ENCODE measurements at regions not wholly inside any gene's neighbourhood (a gene's known extent, or its start where the extent isn't known, plus 50 kb on each side); places are given as distances from the start of the nearest gene placed in this dataset.

- no peak for TF ChIP-seq CTCF (IDR thresholded peaks at IDR 0.05; ENCODE audit: low read length)
- no peak for TF ChIP-seq EZH2phosphoT487 (IDR thresholded peaks at IDR 0.05; ENCODE audit: low read length)
- no peak for TF ChIP-seq EZH2 (optimal IDR thresholded peaks at IDR 0.05; ENCODE audit: low read depth, low read length)
- Histone ChIP-seq H3K36me3 (replicated peaks; ENCODE audit: insufficient read depth, low read length) (no peaks in the 10 kb centered on the region), H3K9me2 (replicated peaks; ENCODE audit: insufficient read depth, low read length) (no peaks in the 10 kb centered on the region), H2AFZ (ENCODE audit: low read length) (no peak overlapping the region), H4K20me1 (ENCODE audit: insufficient read depth, low read length) (no peaks in the 10 kb centered on the region), H3K9me3 (replicated peaks; ENCODE audit: insufficient read depth, low read length) (no peaks in the 10 kb centered on the region), H3F3A (ENCODE audit: insufficient read depth, low read length) (no peaks in the 10 kb centered on the region), H3K27me3 (replicated peaks; ENCODE audit: insufficient read depth, low read length) (no peaks in the 10 kb centered on the region), H3K4me3 (ENCODE audit: low read length) (no peak overlapping the region), H3K79me2 (ENCODE audit: low read length) (no peaks in the 10 kb centered on the region), H3K9ac (ENCODE audit: low read length) (no peak overlapping the region), H3K4me1 (ENCODE audit: low read length) (no peaks in the 10 kb centered on the region), H3K27ac (ENCODE audit: low read length) (no peak overlapping the region), H3K4me2 (ENCODE audit: low read depth, low read length) (no peak overlapping the region)
- DNase-seq = no peak
These were observed 593.5 kb downstream of the ADCYAP1 start for GRCh38 chr18:1498216-1498615.

GRCh38 chr18:1499265-1499664 is 594.6 kb downstream of the ADCYAP1 start:
- DNase-seq = no peak
- Histone ChIP-seq H3K79me2 (ENCODE audit: low read length) (no peaks in the 10 kb centered on the region), H3K4me1 (ENCODE audit: low read length) (no peaks in the 10 kb centered on the region), H4K20me1 (ENCODE audit: insufficient read depth, low read length) (no peaks in the 10 kb centered on the region), H3K36me3 (replicated peaks; ENCODE audit: insufficient read depth, low read length) (no peaks in the 10 kb centered on the region), H3K9ac (ENCODE audit: low read length) (no peak overlapping the region), H3K27ac (ENCODE audit: low read length) (no peak overlapping the region), H3K9me3 (replicated peaks; ENCODE audit: insufficient read depth, low read length) (no peaks in the 10 kb centered on the region), H3K27me3 (replicated peaks; ENCODE audit: insufficient read depth, low read length) (no peaks in the 10 kb centered on the region), H3F3A (ENCODE audit: insufficient read depth, low read length) (no peaks in the 10 kb centered on the region), H2AFZ (ENCODE audit: low read length) (no peak overlapping the region), H3K4me2 (ENCODE audit: low read depth, low read length) (no peak overlapping the region), H3K9me2 (replicated peaks; ENCODE audit: insufficient read depth, low read length) (no peaks in the 10 kb centered on the region), H3K4me3 (ENCODE audit: low read length) (no peak overlapping the region)
- TF ChIP-seq EZH2phosphoT487 (IDR thresholded peaks at IDR 0.05; ENCODE audit: low read length) (no peak), CTCF (IDR thresholded peaks at IDR 0.05; ENCODE audit: low read length) (no peak), EZH2 (optimal IDR thresholded peaks at IDR 0.05; ENCODE audit: low read depth, low read length) (no peak)

- Histone ChIP-seq H3K27me3 (replicated peaks; ENCODE audit: insufficient read depth, low read length) (no peaks in the 10 kb centered on the region), H3F3A (ENCODE audit: insufficient read depth, low read length) (no peaks in the 10 kb centered on the region), H3K4me3 (ENCODE audit: low read length) (no peak overlapping the region), H3K9me2 (replicated peaks; ENCODE audit: insufficient read depth, low read length) (no peaks in the 10 kb centered on the region), H3K4me2 (ENCODE audit: low read depth, low read length) (no peak overlapping the region), H3K4me1 (ENCODE audit: low read length) (no peaks in the 10 kb centered on the region), H3K9ac (ENCODE audit: low read length) (no peak overlapping the region), H3K27ac (ENCODE audit: low read length) (no peak overlapping the region), H3K79me2 (ENCODE audit: low read length) (no peaks in the 10 kb centered on the region), H3K36me3 (replicated peaks; ENCODE audit: insufficient read depth, low read length) (no peaks in the 10 kb centered on the region), H3K9me3 (replicated peaks; ENCODE audit: insufficient read depth, low read length) (no peaks in the 10 kb centered on the region), H4K20me1 (ENCODE audit: insufficient read depth, low read length) (no peaks in the 10 kb centered on the region), H2AFZ (ENCODE audit: low read length) (no peak overlapping the region)
- no peak for DNase-seq
- no peak for TF ChIP-seq CTCF (IDR thresholded peaks at IDR 0.05; ENCODE audit: low read length)
- TF ChIP-seq EZH2phosphoT487 (IDR thresholded peaks at IDR 0.05; ENCODE audit: low read length) = no peak
These were observed 599.2 kb downstream of the ADCYAP1 start for GRCh38 chr18:1503847-1504246.
